ENCODE measurements at regions not wholly inside any gene's neighbourhood (a gene's known extent, or its start where the extent isn't known, plus 50 kb on each side); places are given as distances from the start of the nearest gene placed in this dataset.

GRCh38 chr4:14518136-14518535, 484.1 kb upstream of the CPEB2 start:
- Histone ChIP-seq H3K4me3 (no peak overlapping the region), H3K36me3 (ENCODE audit: low read depth) (no peaks in the 10 kb centered on the region), H3K27me3 (ENCODE audit: insufficient read depth, low read depth) (no peaks in the 10 kb centered on the region), H3F3A (ENCODE audit: insufficient read depth, low read depth) (no peaks in the 10 kb centered on the region), H3K79me2 (ENCODE audit: low read depth) (no peaks in the 10 kb centered on the region), H4K20me1 (ENCODE audit: insufficient read depth) (no peaks in the 10 kb centered on the region), H3K9me3 (ENCODE audit: insufficient read depth, low read depth) (no peaks in the 10 kb centered on the region), H3K4me1 (replicated peaks; ENCODE audit: insufficient read depth) (no peaks in the 10 kb centered on the region), H3K27ac (no peak overlapping the region), H3K9me2 (ENCODE audit: insufficient read depth) (no peaks in the 10 kb centered on the region), H3K4me2 (no peak overlapping the region), H2AFZ (no peak overlapping the region)
- no TSS peak for BruUV-seq (replicated peaks)
- ChIA-PET CTCF (no interaction called here), POLR2A (ENCODE audit: unreplicated experiment) (no interaction called here)
- intact Hi-C loops (cut with micrococcal nuclease; ENCODE audit: unreplicated experiment), result no loop called here
- DNase-seq, result no peak
- no peak for TF ChIP-seq CTCF (conservative IDR thresholded peaks at IDR 0.05)
- no peak for TF ChIP-seq EZH2 (IDR thresholded peaks at IDR 0.05; ENCODE audit: low read depth)

- Histone ChIP-seq H3K4me1 (replicated peaks; ENCODE audit: insufficient read depth) (no peaks in the 10 kb centered on the region), H3K27me3 (ENCODE audit: insufficient read depth, low read depth) (no peaks in the 10 kb centered on the region), H3F3A (ENCODE audit: insufficient read depth, low read depth) (no peaks in the 10 kb centered on the region), H3K79me2 (ENCODE audit: low read depth) (no peaks in the 10 kb centered on the region), H4K20me1 (ENCODE audit: insufficient read depth) (no peaks in the 10 kb centered on the region), H2AFZ (no peak overlapping the region), H3K9me3 (ENCODE audit: insufficient read depth, low read depth) (no peaks in the 10 kb centered on the region), H3K36me3 (ENCODE audit: low read depth) (no peaks in the 10 kb centered on the region), H3K4me3 (no peak overlapping the region), H3K4me2 (no peak overlapping the region), H3K27ac (no peak overlapping the region), H3K9me2 (ENCODE audit: insufficient read depth) (no peaks in the 10 kb centered on the region)
- POLR2A ChIA-PET (ENCODE audit: unreplicated experiment), result interaction anchor here (0.8 kb wide), 1 partner anchor 666 kb away, joined by 3 read pairs; no protein-coding TSS in a partner anchor
- CTCF ChIA-PET, result no interaction called here
- no TSS peak for BruUV-seq (replicated peaks)
- intact Hi-C loops (cut with micrococcal nuclease; ENCODE audit: unreplicated experiment), result no loop called here
- TF ChIP-seq EZH2 (IDR thresholded peaks at IDR 0.05; ENCODE audit: low read depth) (no peak), CTCF (conservative IDR thresholded peaks at IDR 0.05) (no peak)
- no peak for DNase-seq
These were observed 482.1 kb upstream of the CPEB2 start for GRCh38 chr4:14520171-14520570.

GRCh38 chr4:14524276-14524675, 478.0 kb upstream of the CPEB2 start:
- intact Hi-C loops (cut with micrococcal nuclease; ENCODE audit: unreplicated experiment), result no loop called here
- DNase-seq, result no peak
- Histone ChIP-seq H3K79me2 (ENCODE audit: low read depth) (no peaks in the 10 kb centered on the region), H3F3A (ENCODE audit: insufficient read depth, low read depth) (no peaks in the 10 kb centered on the region), H3K4me2 (no peak overlapping the region), H3K9me3 (ENCODE audit: insufficient read depth, low read depth) (no peaks in the 10 kb centered on the region), H3K27me3 (ENCODE audit: insufficient read depth, low read depth) (no peaks in the 10 kb centered on the region), H4K20me1 (ENCODE audit: insufficient read depth) (no peaks in the 10 kb centered on the region), H3K4me3 (no peak overlapping the region), H3K4me1 (replicated peaks; ENCODE audit: insufficient read depth) (no peaks in the 10 kb centered on the region), H3K27ac (no peak overlapping the region), H2AFZ (no peak overlapping the region), H3K36me3 (ENCODE audit: low read depth) (no peaks in the 10 kb centered on the region), H3K9me2 (ENCODE audit: insufficient read depth) (no peaks in the 10 kb centered on the region)
- no TSS peak for BruUV-seq (replicated peaks)
- ChIA-PET POLR2A (ENCODE audit: unreplicated experiment) (no interaction called here), CTCF (no interaction called here)
- TF ChIP-seq CTCF (conservative IDR thresholded peaks at IDR 0.05), result no peak
- TF ChIP-seq EZH2 (IDR thresholded peaks at IDR 0.05; ENCODE audit: low read depth), result no peak
